IPS-15b (cell line): ENCODE measurements at regions not wholly inside any gene's neighbourhood (a gene's known extent, or its start where the extent isn't known, plus 50 kb on each side); places are given as distances from the start of the nearest gene placed in this dataset.

Experiments used
- H3K27me3 ChIP-seq: one replicate; pipeline ENCODE4 v1.6.1; 2013; ENCODE audit warnings: low read length; ENCODE audit not compliant: control insufficient read depth, insufficient read depth
- H3K36me3 ChIP-seq: one replicate; pipeline ENCODE4 v1.6.1; 2013; ENCODE audit warnings: low read length; ENCODE audit not compliant: control insufficient read depth, insufficient read depth
- H3K4me1 ChIP-seq: one replicate; pipeline ENCODE4 v1.6.1; 2013; ENCODE audit warnings: mild to moderate bottlenecking, low read length; ENCODE audit not compliant: control insufficient read depth, insufficient read depth
- H3K4me3 ChIP-seq: one replicate; pipeline ENCODE4 v1.5.1; 2013; ENCODE audit warnings: low read depth, low read length
- H3K9ac ChIP-seq: one replicate; pipeline ENCODE4 v1.6.1; 2013; ENCODE audit warnings: low read depth, mild to moderate bottlenecking, low read length
- H3K9me3 ChIP-seq: one replicate; pipeline ENCODE4 v1.6.1; 2013; ENCODE audit warnings: mild to moderate bottlenecking, low read length; ENCODE audit not compliant: control insufficient read depth, insufficient read depth

- Histone ChIP-seq H3K9ac (no peak overlapping the region), H3K4me3 (no peak overlapping the region), H3K9me3 (no peaks in the 10 kb centered on the region), H3K4me1 (peaks cover 2% of the 10 kb centered on the region), H3K27me3 (no peaks in the 10 kb centered on the region), H3K36me3 (no peaks in the 10 kb centered on the region)
Measured at GRCh38 chr2:136557203-136557602, 208.1 kb upstream of the THSD7B start.

- H3K4me3 ChIP-seq = no peak overlapping the region
- peaks cover 2% of the 10 kb centered on the region for H3K4me1 ChIP-seq
- no peak overlapping the region for H3K9ac ChIP-seq
- H3K27me3 ChIP-seq = no peaks in the 10 kb centered on the region
- H3K9me3 ChIP-seq = no peaks in the 10 kb centered on the region
- H3K36me3 ChIP-seq = no peaks in the 10 kb centered on the region
Measured at GRCh38 chr2:136550181-136550580, 215.2 kb upstream of the THSD7B start.

DNA sequence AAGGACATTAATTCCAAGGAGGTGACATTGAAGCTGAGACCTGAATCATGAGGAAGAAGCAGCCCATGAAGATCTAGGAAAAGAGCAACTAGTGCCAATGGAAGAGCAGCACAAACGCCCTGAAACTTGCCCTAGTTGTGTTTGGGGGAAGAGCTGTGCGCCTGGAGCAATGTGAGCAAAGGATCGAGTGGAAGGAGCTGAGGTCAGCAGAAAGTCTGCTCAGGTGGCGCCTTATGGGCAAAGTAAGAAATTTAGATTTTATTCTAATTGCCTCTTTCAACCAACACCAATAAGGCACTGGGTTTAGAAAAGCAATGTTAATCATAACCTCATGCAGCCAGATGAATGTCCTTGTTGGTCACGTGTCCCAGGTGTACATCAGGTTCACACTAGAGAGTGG, 226.0 kb upstream of the THSD7B start:
- no peaks in the 10 kb centered on the region for H3K4me1 ChIP-seq
- H3K27me3 ChIP-seq = no peaks in the 10 kb centered on the region
- no peak overlapping the region for H3K9ac ChIP-seq
- H3K4me3 ChIP-seq = no peak overlapping the region
- no peaks in the 10 kb centered on the region for H3K36me3 ChIP-seq
- H3K9me3 ChIP-seq = no peaks in the 10 kb centered on the region

- Histone ChIP-seq H3K27me3 (no peaks in the 10 kb centered on the region), H3K36me3 (no peaks in the 10 kb centered on the region), H3K9ac (no peak overlapping the region), H3K4me3 (no peak overlapping the region), H3K4me1 (no peaks in the 10 kb centered on the region), H3K9me3 (no peaks in the 10 kb centered on the region)
Measured at GRCh38 chr2:136538489-136538888, 226.9 kb upstream of the THSD7B start.

- no peaks in the 10 kb centered on the region for H3K36me3 ChIP-seq
Measured at GRCh38 chr2:136534811-136535210, 230.5 kb upstream of the THSD7B start.

GRCh38 chr2:136532171-136532570, 233.2 kb upstream of the THSD7B start:
- H3K4me3 ChIP-seq = no peak overlapping the region
- no peaks in the 10 kb centered on the region for H3K4me1 ChIP-seq
- no peaks in the 10 kb centered on the region for H3K9me3 ChIP-seq
- H3K36me3 ChIP-seq = no peaks in the 10 kb centered on the region
- H3K9ac ChIP-seq = no peak overlapping the region
- peaks cover 4% of the 10 kb centered on the region for H3K27me3 ChIP-seq

More at GRCh38 chr2:136534811-136535210, 230.5 kb upstream of the THSD7B start:
- H3K4me3 ChIP-seq = no peak overlapping the region
- no peak overlapping the region for H3K9ac ChIP-seq
- no peaks in the 10 kb centered on the region for H3K4me1 ChIP-seq
- H3K9me3 ChIP-seq = no peaks in the 10 kb centered on the region
- H3K27me3 ChIP-seq = no peaks in the 10 kb centered on the region

DNA sequence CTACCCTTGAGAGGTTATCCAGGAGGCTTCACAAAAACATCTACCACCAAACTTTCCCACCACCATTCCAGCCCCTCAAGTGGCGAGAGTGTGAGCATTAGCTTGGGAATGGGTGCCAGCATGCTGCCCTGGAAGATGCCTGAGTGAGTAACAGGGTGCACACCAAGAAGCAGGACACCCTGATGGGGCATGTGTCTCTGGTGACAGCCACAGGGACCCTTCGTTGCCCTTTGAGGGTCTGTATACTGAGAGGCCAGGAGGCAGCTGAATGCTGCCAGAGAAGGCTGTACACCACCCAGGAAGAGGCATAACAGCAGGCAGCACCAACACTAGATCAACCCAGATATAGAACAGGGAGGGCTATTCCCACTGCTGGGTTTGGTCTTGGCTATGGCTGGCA, 233.6 kb upstream of the THSD7B start:
- Histone ChIP-seq H3K9ac (no peak overlapping the region), H3K36me3 (no peaks in the 10 kb centered on the region), H3K4me3 (no peak overlapping the region), H3K9me3 (no peaks in the 10 kb centered on the region), H3K27me3 (peaks cover 4% of the 10 kb centered on the region), H3K4me1 (no peaks in the 10 kb centered on the region)

DNA sequence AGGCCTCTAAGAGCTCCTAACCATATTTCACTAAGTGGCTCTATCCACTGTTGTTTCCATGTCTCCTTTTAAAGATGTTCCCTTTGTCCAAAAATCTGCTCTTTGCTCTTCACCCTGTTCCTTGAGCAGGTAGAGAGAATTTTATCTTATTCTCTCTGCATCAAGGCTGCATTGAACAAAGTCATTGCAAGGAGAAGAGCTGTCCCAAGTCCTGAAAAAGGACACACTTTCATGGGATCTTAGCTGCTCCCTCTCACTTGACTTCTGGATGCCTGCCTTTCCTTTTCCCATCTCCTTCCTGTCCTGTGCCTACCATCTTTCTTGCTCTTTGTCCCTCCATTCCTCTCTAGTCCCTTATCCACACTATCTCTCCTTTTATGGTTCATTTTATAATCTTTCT, 235.2 kb upstream of the THSD7B start:
- Histone ChIP-seq H3K27me3 (peaks cover 4% of the 10 kb centered on the region), H3K4me3 (no peak overlapping the region), H3K9ac (no peak overlapping the region), H3K36me3 (no peaks in the 10 kb centered on the region), H3K9me3 (no peaks in the 10 kb centered on the region), H3K4me1 (no peaks in the 10 kb centered on the region)

DNA sequence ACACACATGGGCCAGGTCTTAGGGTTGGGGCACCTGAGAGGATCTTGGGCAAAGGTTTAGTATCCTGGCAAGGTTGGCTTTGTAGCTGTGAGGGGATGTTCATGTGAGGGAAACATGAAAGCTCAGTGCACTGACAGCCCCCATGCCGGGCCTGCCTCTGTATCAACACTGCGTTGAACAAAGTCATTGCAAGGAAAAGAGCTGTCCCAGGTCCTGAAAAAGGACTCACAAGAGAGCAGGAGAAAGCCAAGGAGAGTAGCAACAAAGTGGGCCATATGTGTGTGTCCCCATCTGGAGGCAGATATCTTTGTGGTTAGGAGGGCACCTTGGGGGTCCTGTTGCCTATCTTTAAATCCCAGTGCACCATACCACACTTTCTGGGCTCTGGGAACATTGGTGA, 237.8 kb upstream of the THSD7B start:
- Histone ChIP-seq H3K4me1 (no peaks in the 10 kb centered on the region), H3K9me3 (no peaks in the 10 kb centered on the region), H3K27me3 (peaks cover 4% of the 10 kb centered on the region), H3K36me3 (no peaks in the 10 kb centered on the region), H3K4me3 (no peak overlapping the region), H3K9ac (no peak overlapping the region)

DNA sequence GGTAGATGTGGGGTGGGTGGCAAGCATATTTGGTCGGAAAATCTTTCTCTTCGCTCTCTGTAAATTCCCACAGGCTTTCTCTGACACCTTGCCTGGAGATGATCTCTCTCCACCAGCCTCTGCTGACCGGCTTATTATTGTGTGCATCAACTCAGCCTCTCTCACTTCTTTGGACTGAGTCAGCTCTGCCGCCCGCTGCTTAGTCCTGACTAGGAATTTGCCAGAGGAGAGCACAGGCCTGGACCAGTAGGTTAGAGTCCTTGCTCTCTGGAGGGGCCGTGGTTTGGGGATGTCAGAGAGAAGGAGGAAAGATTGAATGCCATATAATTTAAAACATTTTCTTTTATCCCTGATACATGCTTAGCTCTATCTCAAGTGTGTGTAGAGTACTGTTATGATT, 242.6 kb upstream of the THSD7B start:
- no peak overlapping the region for H3K4me3 ChIP-seq
- no peak overlapping the region for H3K9ac ChIP-seq
- no peaks in the 10 kb centered on the region for H3K4me1 ChIP-seq
- no peaks in the 10 kb centered on the region for H3K36me3 ChIP-seq
- no peaks in the 10 kb centered on the region for H3K27me3 ChIP-seq
- no peaks in the 10 kb centered on the region for H3K9me3 ChIP-seq

DNA sequence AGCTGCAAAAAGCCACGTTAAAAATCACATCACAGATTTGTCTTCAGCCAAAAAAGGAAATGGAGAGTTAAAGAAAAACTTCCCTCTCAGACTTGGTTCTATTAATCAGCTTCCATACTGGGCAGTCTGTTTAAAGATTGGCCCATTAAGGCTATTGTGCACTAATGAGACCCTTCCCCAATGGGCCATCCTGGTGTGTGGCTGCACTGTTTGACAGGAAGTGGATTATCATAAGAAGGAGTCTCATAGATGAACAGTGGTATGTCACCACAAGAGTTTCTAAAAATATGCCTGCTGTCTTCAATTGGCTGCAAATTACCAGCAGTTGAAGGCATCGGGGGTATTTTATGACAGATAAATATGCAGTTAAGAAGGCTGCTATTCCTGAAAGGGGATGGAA, 247.6 kb upstream of the THSD7B start:
- H3K9me3 ChIP-seq = no peaks in the 10 kb centered on the region
- no peak overlapping the region for H3K4me3 ChIP-seq
- H3K27me3 ChIP-seq = peaks cover 22% of the 10 kb centered on the region
- H3K4me1 ChIP-seq = peaks cover 1% of the 10 kb centered on the region
- no peak overlapping the region for H3K9ac ChIP-seq
- H3K36me3 ChIP-seq = no peaks in the 10 kb centered on the region

- H3K4me1 ChIP-seq = peaks cover 16% of the 10 kb centered on the region
- H3K27me3 ChIP-seq = peaks cover 84% of the 10 kb centered on the region
- H3K4me3 ChIP-seq = no peak overlapping the region
- no peaks in the 10 kb centered on the region for H3K9me3 ChIP-seq
- no peak overlapping the region for H3K9ac ChIP-seq
- no peaks in the 10 kb centered on the region for H3K36me3 ChIP-seq
Measured at GRCh38 chr2:136510244-136510643, 255.1 kb upstream of the THSD7B start.

DNA sequence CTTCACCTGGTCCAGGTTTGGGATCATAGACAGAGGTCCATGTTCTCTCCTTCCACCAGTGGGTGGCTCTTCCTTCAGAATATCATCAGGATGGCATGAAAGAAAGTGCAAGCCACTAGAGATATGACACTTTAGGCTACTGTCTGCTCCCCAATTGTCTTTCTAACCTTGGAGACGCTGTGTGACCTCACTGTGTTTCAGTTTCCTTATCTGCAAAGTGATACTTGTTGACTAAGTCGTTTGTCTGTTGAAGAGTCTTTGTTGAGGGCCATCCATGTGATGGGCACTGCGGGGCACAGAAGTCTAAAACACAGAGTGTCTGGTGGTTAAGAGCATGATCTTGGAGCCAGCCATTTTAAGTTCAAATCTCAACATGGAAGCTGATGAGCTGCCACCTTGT, 259.9 kb upstream of the THSD7B start:
- Histone ChIP-seq H3K9me3 (no peaks in the 10 kb centered on the region), H3K4me1 (peaks cover 5% of the 10 kb centered on the region), H3K27me3 (peaks cover 59% of the 10 kb centered on the region)

More for the DNA sequence above, 259.9 kb upstream of the THSD7B start:
- Histone ChIP-seq H3K36me3 (no peaks in the 10 kb centered on the region), H3K9ac (no peak overlapping the region), H3K4me3 (no peak overlapping the region)
